HG02610 (cell line): ENCODE measurements at regions not wholly inside any gene's neighbourhood (a gene's known extent, or its start where the extent isn't known, plus 50 kb on each side); places are given as distances from the start of the nearest gene placed in this dataset.

Experiments
- ATAC-seq: cut with Tn5 transposase; IDR thresholded peaks from one replicate; pipeline ENCODE4 v1.9.1; 2021; ENCODE audit warnings: mild to moderate bottlenecking, moderate library complexity; ENCODE audit not compliant: unreplicated experiment

GRCh38 chr12:63266988-63267387 lies 116.0 kb upstream of the AVPR1A start:
- ATAC-seq: no peak

- no peak for ATAC-seq
Observed at GRCh38 chr12:63264629-63265028, 113.6 kb upstream of the AVPR1A start.

GRCh38 chr12:63250486-63250885 lies 99.5 kb upstream of the AVPR1A start:
- ATAC-seq: no peak

- no peak for ATAC-seq
Observed at GRCh38 chr12:63238892-63239291, 87.9 kb upstream of the AVPR1A start.

- no peak for ATAC-seq
Observed at GRCh38 chr12:63232896-63233295, 81.9 kb upstream of the AVPR1A start.

GRCh38 chr12:63228853-63229252 lies 77.9 kb upstream of the AVPR1A start:
- no peak for ATAC-seq

GRCh38 chr12:63226792-63227463 lies 75.9 kb upstream of the AVPR1A start:
- no peak for ATAC-seq

- no peak for ATAC-seq
Observed at GRCh38 chr12:63224396-63224795, 73.4 kb upstream of the AVPR1A start.

GRCh38 chr12:63223128-63223527 lies 72.1 kb upstream of the AVPR1A start:
- no peak for ATAC-seq

GRCh38 chr12:63222582-63222981 lies 71.6 kb upstream of the AVPR1A start:
- ATAC-seq: no peak

GRCh38 chr12:63220921-63221320 lies 69.9 kb upstream of the AVPR1A start:
- no peak for ATAC-seq

GRCh38 chr12:63212316-63212715 lies 61.3 kb upstream of the AVPR1A start:
- no peak for ATAC-seq

GRCh38 chr12:63208956-63209355 lies 58.0 kb upstream of the AVPR1A start:
- no peak for ATAC-seq

GRCh38 chr12:63206909-63207308 lies 55.9 kb upstream of the AVPR1A start:
- no peak for ATAC-seq

- no peak for ATAC-seq
Observed at GRCh38 chr12:63206494-63206893, 55.5 kb upstream of the AVPR1A start.
